ENCODE measurements at regions not wholly inside any gene's neighbourhood (a gene's known extent, or its start where the extent isn't known, plus 50 kb on each side); places are given as distances from the start of the nearest gene placed in this dataset.

- Mint-ChIP-seq H3K9me3 (no peaks in the 10 kb centered on the region), H3K36me3 (peaks cover 5% of the 10 kb centered on the region), H3K4me1 (ENCODE audit: unreplicated experiment) (peaks cover 25% of the 10 kb centered on the region), H3K4me3 (no peak overlapping the region), H3K27me3 (peaks cover 71% of the 10 kb centered on the region), H3K27ac (no peak overlapping the region)
- TF ChIP-seq, protein P1, sequence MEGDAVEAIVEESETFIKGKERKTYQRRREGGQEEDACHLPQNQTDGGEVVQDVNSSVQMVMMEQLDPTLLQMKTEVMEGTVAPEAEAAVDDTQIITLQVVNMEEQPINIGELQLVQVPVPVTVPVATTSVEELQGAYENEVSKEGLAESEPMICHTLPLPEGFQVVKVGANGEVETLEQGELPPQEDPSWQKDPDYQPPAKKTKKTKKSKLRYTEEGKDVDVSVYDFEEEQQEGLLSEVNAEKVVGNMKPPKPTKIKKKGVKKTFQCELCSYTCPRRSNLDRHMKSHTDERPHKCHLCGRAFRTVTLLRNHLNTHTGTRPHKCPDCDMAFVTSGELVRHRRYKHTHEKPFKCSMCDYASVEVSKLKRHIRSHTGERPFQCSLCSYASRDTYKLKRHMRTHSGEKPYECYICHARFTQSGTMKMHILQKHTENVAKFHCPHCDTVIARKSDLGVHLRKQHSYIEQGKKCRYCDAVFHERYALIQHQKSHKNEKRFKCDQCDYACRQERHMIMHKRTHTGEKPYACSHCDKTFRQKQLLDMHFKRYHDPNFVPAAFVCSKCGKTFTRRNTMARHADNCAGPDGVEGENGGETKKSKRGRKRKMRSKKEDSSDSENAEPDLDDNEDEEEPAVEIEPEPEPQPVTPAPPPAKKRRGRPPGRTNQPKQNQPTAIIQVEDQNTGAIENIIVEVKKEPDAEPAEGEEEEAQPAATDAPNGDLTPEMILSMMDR (conservative IDR thresholded peaks at IDR 0.05) = no peak
- DNase-seq (ENCODE audit: extremely low spot score, unreplicated experiment) = no peak
Measured at GRCh38 chr13:111970494-111971141, 96.3 kb upstream of the SOX1 start.

DNA sequence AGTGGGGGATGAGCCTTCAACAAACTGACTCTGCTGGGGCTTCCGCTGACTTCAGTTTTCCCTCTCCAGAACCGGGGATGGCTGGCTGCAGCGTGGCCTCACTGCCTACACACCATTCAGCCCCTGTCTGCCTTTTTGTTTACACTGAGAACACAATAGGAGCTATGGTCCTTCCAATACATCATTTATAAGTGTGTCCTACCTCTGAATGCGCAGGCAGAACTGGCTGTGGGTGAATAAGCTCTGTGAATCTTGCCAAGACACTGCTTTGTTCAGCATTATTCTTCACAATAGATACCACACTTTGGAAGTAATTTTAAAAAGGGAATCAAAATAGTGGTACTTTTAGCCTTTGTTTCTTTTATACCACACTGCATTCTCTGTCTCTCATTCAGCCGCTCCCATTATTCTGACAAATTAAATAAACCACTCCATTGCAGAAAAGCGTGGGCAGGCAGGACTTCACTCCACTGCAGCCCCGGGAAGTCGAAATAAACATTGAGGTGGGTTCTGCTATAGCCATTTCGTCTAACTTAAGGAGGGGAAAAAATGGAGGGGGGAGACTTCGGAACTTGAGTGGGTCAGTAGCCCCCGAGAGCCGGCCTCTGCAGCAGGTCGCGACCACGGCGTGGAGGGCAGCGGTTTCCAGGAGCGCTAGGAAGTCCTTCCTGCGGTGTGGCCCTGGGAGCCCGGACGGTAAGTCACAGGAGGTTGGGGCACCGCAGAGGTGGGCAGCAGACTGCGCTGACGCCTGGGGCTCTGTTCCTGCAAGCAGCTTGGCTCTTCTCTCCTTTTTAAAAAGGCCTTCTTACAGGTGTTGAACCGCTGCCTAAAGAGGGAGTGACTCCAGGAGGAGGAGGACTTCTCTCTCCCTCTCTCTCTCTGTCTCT is 94.8 kb upstream of the SOX1 start:
- no peak for DNase-seq (ENCODE audit: extremely low spot score, unreplicated experiment)
- Mint-ChIP-seq H3K4me3 (peak overlapping the region; percentile 23), H3K4me1 (ENCODE audit: unreplicated experiment) (peaks cover 25% of the 10 kb centered on the region), H3K27me3 (peaks cover 76% of the 10 kb centered on the region), H3K9me3 (no peaks in the 10 kb centered on the region), H3K27ac (no peak overlapping the region), H3K36me3 (peaks cover 5% of the 10 kb centered on the region)
- TF ChIP-seq, protein P1 (conservative IDR thresholded peaks at IDR 0.05) = no peak

DNA sequence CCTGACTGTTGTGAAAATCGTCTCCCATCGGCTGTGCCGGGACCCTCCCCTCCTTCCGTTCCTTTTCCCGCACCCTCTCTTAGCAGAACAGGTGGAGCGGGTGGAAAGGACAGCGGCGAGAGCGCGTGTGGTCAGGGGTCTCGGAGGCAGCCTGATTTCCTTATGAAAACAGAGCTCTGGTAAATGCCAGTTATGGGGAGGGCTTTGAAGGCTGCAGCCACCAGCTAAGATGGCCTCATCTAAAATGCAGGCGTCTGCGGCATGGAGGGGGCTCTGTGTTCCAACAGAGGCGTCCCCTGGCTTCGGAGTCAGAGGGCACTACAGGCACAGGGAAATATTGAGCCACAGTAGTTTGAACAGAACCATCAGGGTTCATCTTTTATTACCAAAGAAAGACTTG is 93.8 kb upstream of the SOX1 start:
- Mint-ChIP-seq H3K4me3 (peak overlapping the region; percentile 44), H3K27me3 (peaks cover 74% of the 10 kb centered on the region), H3K4me1 (ENCODE audit: unreplicated experiment) (peaks cover 25% of the 10 kb centered on the region), H3K36me3 (peaks cover 5% of the 10 kb centered on the region), H3K9me3 (no peaks in the 10 kb centered on the region), H3K27ac (no peak overlapping the region)
- no peak for DNase-seq (ENCODE audit: extremely low spot score, unreplicated experiment)
- TF ChIP-seq, protein P1 (conservative IDR thresholded peaks at IDR 0.05) = no peak

DNA sequence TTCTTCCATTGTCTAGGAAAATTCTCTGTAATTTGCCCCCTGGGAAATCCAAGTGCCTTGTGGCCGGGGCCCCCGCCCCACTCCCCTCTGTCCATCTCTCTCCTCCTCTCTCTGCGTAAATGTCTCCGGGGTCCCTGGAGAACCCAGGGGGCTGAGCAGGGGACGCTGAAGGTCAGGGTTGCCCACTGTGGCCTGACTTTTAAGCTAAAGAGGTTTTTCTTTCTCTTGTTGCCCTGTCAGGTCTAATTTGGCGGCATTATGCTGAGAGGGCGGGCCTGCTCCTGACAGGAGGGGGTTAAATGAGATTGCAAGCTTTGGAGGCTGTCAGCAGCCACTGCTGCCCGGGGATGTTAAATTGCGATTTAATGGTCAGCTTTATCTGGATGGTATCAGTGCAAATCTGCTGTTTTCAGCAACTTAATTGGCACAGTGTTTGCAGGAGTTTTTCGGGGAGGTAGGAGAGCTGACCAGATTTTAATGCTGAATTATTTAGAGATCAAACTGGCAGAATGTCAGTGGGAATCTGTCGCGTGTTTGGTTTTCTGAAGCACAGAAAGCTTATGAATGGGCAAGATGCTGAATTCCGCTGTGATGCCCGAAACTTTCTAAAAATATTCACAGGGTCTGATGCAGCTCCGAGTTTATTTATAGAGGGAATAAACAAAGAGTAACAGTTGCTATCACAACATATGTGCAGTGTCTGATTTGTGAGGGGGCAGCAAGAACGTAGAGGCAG is 93.2 kb upstream of the SOX1 start:
- no peak overlapping the region for H3K27ac Mint-ChIP-seq
- TF ChIP-seq, protein P1 (conservative IDR thresholded peaks at IDR 0.05) = no peak
- peak overlapping the region; percentile 38 for H3K4me3 Mint-ChIP-seq
- no peaks in the 10 kb centered on the region for H3K9me3 Mint-ChIP-seq
- no peak for DNase-seq (ENCODE audit: extremely low spot score, unreplicated experiment)
- H3K27me3 Mint-ChIP-seq = peaks cover 72% of the 10 kb centered on the region
- H3K36me3 Mint-ChIP-seq = peaks cover 5% of the 10 kb centered on the region
- peaks cover 25% of the 10 kb centered on the region for H3K4me1 Mint-ChIP-seq (ENCODE audit: unreplicated experiment)

DNA sequence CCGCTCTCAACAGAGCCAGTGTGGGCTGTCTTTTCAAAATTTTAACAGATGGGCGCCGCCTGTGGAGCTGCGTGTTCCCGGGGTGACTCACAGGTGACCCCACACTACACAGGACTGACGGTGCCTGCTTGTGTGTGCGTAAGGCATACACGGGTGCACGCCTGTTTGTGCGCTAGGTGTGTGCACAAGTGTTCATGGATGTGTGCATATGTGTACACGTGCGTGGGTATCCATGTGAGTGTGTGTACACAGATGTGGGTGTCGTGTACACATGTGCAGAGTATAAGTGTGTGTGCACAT is 92.7 kb upstream of the SOX1 start:
- Mint-ChIP-seq H3K27ac (no peak overlapping the region), H3K4me3 (no peak overlapping the region), H3K27me3 (peaks cover 73% of the 10 kb centered on the region), H3K9me3 (no peaks in the 10 kb centered on the region), H3K36me3 (peaks cover 5% of the 10 kb centered on the region), H3K4me1 (ENCODE audit: unreplicated experiment) (peaks cover 25% of the 10 kb centered on the region)
- TF ChIP-seq, protein P1 (conservative IDR thresholded peaks at IDR 0.05) = no peak
- DNase-seq (ENCODE audit: extremely low spot score, unreplicated experiment) = no peak
